HL-60 (cell line): ENCODE measurements at regions not wholly inside any gene's neighbourhood (a gene's known extent, or its start where the extent isn't known, plus 50 kb on each side); places are given as distances from the start of the nearest gene placed in this dataset.

Experiments
- CTCF ChIP-seq: IDR thresholded peaks from one replicate; pipeline ENCODE4 v1.5.1; 2011; ENCODE audit warnings: low read length, control low read depth, inconsistent platforms; ENCODE audit not compliant: insufficient read depth
- TF ChIP-seq, protein P1 (sequence below): IDR thresholded peaks from 2 replicates; pipeline ENCODE4 v1.6.1; 2012; ENCODE audit warnings: low read depth; ENCODE audit not compliant: insufficient replicate concordance

DNA sequence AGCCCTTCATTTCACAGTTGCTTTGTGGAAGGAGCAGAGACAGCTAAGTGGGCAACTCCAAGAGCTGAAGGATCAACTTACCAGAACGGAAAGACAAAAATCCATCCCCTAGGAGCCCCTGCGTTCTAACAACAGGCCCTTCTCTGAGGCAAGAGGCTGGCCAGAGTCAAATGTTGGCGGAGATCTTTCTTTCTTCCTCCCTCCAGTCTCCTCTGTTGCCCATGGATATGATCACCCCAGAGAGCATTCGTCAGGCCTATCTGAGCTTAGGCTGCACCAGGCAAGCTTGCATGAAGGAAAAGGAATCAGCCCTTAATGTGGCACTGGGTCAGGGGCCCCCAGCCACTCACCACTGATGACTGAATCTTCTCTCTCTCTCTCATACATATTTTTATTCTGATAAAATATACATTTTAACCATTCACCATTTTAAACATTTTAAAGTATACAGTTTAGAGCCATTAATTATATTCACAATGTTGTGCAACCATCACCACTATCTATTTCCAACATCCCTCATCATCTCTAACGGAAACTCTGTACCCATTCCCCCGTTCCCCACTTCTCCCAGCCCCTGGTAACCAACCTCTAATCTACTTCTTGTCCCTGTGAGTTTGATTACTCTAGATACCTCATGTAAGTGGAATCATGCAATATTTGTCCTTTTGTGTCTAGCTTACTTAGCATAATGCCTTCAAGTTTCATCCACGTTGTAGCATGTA is 52.9 kb upstream of the CCND2 start:
- TF ChIP-seq CTCF, result no peak
- TF ChIP-seq, protein P1, sequence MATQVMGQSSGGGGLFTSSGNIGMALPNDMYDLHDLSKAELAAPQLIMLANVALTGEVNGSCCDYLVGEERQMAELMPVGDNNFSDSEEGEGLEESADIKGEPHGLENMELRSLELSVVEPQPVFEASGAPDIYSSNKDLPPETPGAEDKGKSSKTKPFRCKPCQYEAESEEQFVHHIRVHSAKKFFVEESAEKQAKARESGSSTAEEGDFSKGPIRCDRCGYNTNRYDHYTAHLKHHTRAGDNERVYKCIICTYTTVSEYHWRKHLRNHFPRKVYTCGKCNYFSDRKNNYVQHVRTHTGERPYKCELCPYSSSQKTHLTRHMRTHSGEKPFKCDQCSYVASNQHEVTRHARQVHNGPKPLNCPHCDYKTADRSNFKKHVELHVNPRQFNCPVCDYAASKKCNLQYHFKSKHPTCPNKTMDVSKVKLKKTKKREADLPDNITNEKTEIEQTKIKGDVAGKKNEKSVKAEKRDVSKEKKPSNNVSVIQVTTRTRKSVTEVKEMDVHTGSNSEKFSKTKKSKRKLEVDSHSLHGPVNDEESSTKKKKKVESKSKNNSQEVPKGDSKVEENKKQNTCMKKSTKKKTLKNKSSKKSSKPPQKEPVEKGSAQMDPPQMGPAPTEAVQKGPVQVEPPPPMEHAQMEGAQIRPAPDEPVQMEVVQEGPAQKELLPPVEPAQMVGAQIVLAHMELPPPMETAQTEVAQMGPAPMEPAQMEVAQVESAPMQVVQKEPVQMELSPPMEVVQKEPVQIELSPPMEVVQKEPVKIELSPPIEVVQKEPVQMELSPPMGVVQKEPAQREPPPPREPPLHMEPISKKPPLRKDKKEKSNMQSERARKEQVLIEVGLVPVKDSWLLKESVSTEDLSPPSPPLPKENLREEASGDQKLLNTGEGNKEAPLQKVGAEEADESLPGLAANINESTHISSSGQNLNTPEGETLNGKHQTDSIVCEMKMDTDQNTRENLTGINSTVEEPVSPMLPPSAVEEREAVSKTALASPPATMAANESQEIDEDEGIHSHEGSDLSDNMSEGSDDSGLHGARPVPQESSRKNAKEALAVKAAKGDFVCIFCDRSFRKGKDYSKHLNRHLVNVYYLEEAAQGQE, result no peak
